ENCODE measurements at regions not wholly inside any gene's neighbourhood (a gene's known extent, or its start where the extent isn't known, plus 50 kb on each side); places are given as distances from the start of the nearest gene placed in this dataset.

- DNase-seq: no peak
Measured at GRCh38 chr4:102441978-102442911, 58.9 kb upstream of the NFKB1 start.

GRCh38 chr4:102444752-102445151 lies 56.4 kb upstream of the NFKB1 start:
- DNase-seq: no peak

- no peak for DNase-seq
Measured at GRCh38 chr4:102445213-102445612, 55.9 kb upstream of the NFKB1 start.

GRCh38 chr4:102447413-102447812 lies 53.7 kb upstream of the NFKB1 start:
- DNase-seq: no peak

GRCh38 chr4:102449751-102450352 lies 51.3 kb upstream of the NFKB1 start:
- DNase-seq: peak; percentile 38

GRCh38 chr4:102451266-102451665 lies 49.9 kb upstream of the NFKB1 start:
- DNase-seq: no peak

All from NCI-H2107 (cell line).